AG09309 (cell line): ENCODE measurements at regions not wholly inside any gene's neighbourhood (a gene's known extent, or its start where the extent isn't known, plus 50 kb on each side); places are given as distances from the start of the nearest gene placed in this dataset.

Source experiments
- DNase-seq: peaks from one replicate; pipeline ENCODE4 v3.0.0-alpha.2; 2010; ENCODE audit warnings: low read depth
- H3K4me3 ChIP-seq: 2 replicates; pipeline ENCODE4 v1.5.1; 2011; ENCODE audit warnings: mild to moderate bottlenecking, low read depth, low read length, moderate library complexity; ENCODE audit not compliant: control insufficient read depth
- TF ChIP-seq, protein P1 (sequence below): IDR thresholded peaks from 2 replicates; pipeline ENCODE4 v1.5.1; 2011; ENCODE audit warnings: mild to moderate bottlenecking, low read depth, low read length, inconsistent platforms; ENCODE audit not compliant: insufficient read depth, control insufficient read depth; ENCODE audit errors: missing control alignments

DNA sequence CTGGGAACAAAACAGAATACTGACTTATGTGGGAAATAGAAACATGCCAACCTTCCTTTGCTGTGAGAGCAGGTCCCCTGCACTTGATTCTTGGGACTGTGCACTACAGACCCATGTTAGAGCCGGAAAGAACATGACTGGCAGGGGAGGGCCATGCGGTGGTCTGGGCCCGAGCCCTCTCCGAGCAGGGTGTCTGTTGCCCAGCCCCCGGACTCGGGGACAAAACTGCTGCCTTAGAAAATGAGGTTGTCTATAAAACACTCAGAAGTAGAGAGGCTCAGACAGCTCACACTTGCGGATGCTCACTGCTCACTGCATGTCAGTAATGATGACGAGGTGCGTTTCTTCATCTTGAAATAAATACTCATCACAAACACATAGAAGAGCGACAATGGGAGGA, 270.7 kb upstream of the HDAC4 start:
- no peak overlapping the region for H3K4me3 ChIP-seq
- no peak for DNase-seq
- TF ChIP-seq, protein P1, sequence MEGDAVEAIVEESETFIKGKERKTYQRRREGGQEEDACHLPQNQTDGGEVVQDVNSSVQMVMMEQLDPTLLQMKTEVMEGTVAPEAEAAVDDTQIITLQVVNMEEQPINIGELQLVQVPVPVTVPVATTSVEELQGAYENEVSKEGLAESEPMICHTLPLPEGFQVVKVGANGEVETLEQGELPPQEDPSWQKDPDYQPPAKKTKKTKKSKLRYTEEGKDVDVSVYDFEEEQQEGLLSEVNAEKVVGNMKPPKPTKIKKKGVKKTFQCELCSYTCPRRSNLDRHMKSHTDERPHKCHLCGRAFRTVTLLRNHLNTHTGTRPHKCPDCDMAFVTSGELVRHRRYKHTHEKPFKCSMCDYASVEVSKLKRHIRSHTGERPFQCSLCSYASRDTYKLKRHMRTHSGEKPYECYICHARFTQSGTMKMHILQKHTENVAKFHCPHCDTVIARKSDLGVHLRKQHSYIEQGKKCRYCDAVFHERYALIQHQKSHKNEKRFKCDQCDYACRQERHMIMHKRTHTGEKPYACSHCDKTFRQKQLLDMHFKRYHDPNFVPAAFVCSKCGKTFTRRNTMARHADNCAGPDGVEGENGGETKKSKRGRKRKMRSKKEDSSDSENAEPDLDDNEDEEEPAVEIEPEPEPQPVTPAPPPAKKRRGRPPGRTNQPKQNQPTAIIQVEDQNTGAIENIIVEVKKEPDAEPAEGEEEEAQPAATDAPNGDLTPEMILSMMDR: no peak

DNA sequence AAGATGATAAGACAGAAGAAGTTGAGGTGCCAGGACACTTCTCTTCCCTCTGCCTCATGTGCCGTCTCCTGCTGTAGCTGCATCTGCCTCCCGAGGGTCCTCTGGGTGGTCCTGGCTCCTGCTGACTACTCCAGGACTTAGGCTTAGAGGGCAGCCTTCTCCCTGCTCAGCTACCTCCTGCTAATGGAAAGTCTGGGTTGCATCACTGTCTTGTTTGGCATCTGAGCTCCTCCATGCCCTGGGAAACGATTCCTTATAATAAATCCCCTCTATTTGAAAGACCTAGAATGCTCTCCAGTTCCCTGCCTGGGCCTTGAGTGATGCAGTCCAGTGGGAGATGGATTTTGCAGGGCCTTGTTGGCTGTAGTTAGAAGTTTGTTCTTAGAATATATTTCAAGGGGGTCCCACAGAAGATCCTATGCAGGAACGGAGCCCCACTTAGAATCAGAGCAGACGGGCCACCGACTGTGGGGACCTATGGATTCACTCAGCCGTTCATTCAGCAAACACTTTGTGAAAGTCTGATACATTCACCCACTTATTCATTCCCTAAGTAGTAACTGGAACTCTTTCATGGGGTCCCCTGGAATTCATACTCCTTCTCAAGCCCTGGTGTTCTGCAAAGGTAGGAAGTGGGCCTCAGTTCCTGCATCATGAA, 269.8 kb upstream of the HDAC4 start:
- no peak overlapping the region for H3K4me3 ChIP-seq
- no peak for DNase-seq
- TF ChIP-seq, protein P1: no peak

DNA sequence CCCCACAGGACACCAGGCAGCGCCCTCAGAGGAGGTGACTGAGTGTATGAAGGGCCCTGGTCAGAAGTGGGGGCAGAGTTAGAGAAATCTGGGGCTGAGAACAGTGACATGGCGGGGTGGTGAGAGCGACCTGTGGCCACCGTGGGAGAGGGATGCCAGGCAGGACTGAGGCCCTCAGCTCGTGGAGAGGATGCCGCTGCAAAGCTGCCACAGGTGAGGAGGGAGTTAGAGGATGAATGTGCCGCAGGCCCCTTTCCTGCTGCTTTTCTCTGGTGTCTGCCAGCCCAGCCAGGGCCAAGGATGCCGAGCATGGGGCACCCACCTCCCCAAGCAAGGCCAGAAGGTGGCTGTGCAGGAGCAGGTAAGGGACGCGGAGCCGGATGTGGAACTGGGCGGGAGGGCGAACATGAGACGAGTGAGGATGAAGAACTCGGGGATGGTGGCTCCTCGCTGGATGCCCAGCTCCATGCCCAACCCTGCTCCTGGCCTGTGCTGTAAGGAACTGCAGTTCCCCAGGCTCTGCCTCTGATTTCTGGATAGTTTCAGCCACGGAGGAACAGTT, 269.2 kb upstream of the HDAC4 start:
- TF ChIP-seq, protein P1: no peak
- DNase-seq: no peak
- H3K4me3 ChIP-seq: no peak overlapping the region

DNA sequence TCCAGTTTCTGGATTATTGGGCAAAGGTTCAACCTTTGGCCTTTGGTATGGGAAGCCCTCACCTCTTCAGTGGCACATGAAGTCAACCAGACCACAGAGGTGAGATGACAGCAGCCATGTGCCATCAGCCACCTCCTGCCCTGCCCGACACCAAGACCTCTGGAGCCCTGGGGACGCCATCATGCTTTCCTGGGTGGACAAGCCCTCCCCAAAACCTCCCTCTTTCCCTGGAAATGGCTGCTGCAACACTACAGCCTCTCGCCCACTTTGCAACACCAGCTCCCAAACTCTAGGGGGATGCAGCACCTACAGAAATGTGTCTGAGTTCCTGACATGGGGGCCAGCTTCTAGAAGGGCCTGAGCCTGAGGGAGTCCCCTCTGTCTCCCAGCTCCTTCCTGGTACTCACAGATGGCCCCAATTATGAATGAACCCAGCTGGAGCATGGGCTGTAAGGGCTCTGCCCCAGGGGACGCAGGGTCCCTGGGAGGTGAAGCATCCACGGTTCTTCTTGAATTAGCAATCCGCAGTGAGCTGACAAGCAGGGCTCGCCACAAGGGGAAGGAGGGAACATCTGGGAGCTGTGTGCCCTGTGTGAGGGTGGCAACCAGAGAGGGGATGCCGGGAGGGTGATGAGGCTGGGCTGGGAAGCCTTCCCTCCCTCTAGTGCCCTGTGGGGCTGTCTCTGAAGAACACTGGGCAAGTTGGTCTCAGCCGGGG, 268.5 kb upstream of the HDAC4 start:
- TF ChIP-seq, protein P1: no peak
- no peak for DNase-seq
- no peak overlapping the region for H3K4me3 ChIP-seq

DNA sequence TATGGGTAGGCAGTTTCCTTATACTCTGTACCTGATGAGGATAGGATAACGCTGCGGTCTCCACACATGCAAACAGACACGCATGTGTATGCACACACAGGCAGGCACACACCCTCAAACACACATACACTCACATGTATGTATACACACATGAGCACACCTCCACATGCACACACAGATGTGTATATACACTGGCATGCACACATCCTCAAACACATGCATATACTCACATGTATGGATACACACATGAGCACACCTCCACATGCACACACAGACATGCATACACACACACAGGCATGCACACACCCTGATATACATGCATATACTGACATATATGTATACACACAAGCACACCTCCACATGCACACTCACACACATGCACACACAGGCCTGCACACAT, 267.8 kb upstream of the HDAC4 start:
- TF ChIP-seq, protein P1: no peak
- DNase-seq: no peak
- H3K4me3 ChIP-seq: no peak overlapping the region

DNA sequence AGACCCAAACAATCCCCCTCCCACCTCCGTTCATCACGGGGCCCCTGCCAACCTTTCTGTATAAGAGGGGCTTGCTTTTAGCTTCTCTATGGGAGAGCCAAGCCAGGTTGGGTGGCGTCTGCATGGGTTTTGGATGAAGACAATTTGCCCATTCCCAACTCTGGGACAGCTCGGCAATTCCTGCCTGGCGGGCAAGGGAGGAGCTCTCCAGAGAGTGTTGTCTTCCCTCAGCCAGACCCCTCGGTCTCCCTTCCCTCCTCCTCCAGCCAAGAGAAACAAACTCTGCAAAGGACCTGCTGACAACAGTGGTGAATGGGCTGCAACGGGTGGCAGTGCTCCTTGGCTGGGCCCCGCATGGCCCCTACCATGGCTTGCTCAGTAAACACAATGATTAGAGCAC, 267.2 kb upstream of the HDAC4 start:
- TF ChIP-seq, protein P1: no peak
- no peak overlapping the region for H3K4me3 ChIP-seq
- DNase-seq: no peak
